SU-DHL-6 (cell line): ENCODE measurements at regions not wholly inside any gene's neighbourhood (a gene's known extent, or its start where the extent isn't known, plus 50 kb on each side); places are given as distances from the start of the nearest gene placed in this dataset.

ENCODE experiments used
- H2AFZ ChIP-seq: fragments of 200-600 bp; sonication (generic); 2 replicates; pipeline ENCODE4 v1.6.1; 2014; ENCODE audit warnings: low read depth, mild to moderate bottlenecking, moderate library complexity, mixed read lengths, antibody characterized with exemption, low read length; ENCODE audit not compliant: severe bottlenecking
- H3F3A ChIP-seq: fragments of 200-600 bp; shearing (Covaris generic); 2 replicates; pipeline ENCODE4 v1.6.0; 2016; ENCODE audit warnings: antibody characterized with exemption, mild to moderate bottlenecking; ENCODE audit not compliant: insufficient read depth
- H3K27ac ChIP-seq: fragments of 200-600 bp; sonication (generic); 2 replicates; pipeline ENCODE4 v1.5.1; 2016; ENCODE audit warnings: low read depth, mild to moderate bottlenecking, low read length, moderate library complexity, mixed read lengths
- H3K27me3 ChIP-seq: fragments of 200-600 bp; sonication (generic), shearing (Covaris generic); 2 replicates; pipeline ENCODE4 v1.6.0; 2014; ENCODE audit warnings: mild to moderate bottlenecking, low read length
- H3K36me3 ChIP-seq: fragments of 200-600 bp; sonication (generic); 2 replicates; pipeline ENCODE4 v1.6.1; 2014; ENCODE audit warnings: mild to moderate bottlenecking, low read length, mixed read lengths
- H3K4me2 ChIP-seq: fragments of 300-600, 200-600 bp; shearing (Covaris generic), sonication (generic); 2 replicates; pipeline ENCODE4 v1.6.0; 2014; ENCODE audit warnings: low read length, low read depth, mild to moderate bottlenecking; ENCODE audit not compliant: poor library complexity, severe bottlenecking
- H3K4me3 ChIP-seq: fragments of 200-600 bp; sonication (generic); 2 replicates; pipeline ENCODE4 v1.5.1; 2014; ENCODE audit warnings: antibody characterized with exemption, low read length, mild to moderate bottlenecking, mixed read lengths; ENCODE audit not compliant: insufficient read depth, poor library complexity, severe bottlenecking
- H3K79me2 ChIP-seq: fragments of 200-600 bp; sonication (generic); 2 replicates; pipeline ENCODE4 v1.6.1; 2014; ENCODE audit warnings: mild to moderate bottlenecking, low read length, moderate library complexity; ENCODE audit not compliant: insufficient read depth
- H3K9ac ChIP-seq: fragments of 200-600 bp; sonication (generic); 2 replicates; pipeline ENCODE4 v1.7.0; 2014; ENCODE audit warnings: mild to moderate bottlenecking, low read length
- H3K9me2 ChIP-seq: fragments of 200-600 bp; sonication (generic); replicated peaks from 2 replicates; pipeline ENCODE4 v1.6.1; 2014; ENCODE audit warnings: low read length; ENCODE audit not compliant: insufficient read depth
- H3K9me3 ChIP-seq: fragments of 200-600 bp; sonication (generic); 2 replicates; pipeline ENCODE4 v1.6.1; 2014; ENCODE audit warnings: low read length, mixed read lengths; ENCODE audit not compliant: insufficient read depth
- H4K20me1 ChIP-seq: fragments of 200-600 bp; sonication (generic); 2 replicates; pipeline ENCODE4 v1.6.1; 2014; ENCODE audit warnings: low read depth, mild to moderate bottlenecking, antibody characterized with exemption, low read length, moderate library complexity, mixed read lengths
- EZH2phosphoT487 ChIP-seq: fragments of 200-600 bp; sonication (generic), shearing (Covaris generic); conservative IDR thresholded peaks from 2 replicates; pipeline ENCODE4 v1.6.1; 2018; ENCODE audit warnings: mild to moderate bottlenecking, antibody characterized with exemption, low read length, moderate library complexity, mixed read lengths
- TF ChIP-seq, protein P1 (sequence below): fragments of 200-600 bp; sonication (generic); IDR thresholded peaks from one replicate; pipeline ENCODE4 v1.5.1; 2017; ENCODE audit warnings: antibody characterized with exemption, mild to moderate bottlenecking, low read length, moderate library complexity; ENCODE audit not compliant: insufficient read depth, poor library complexity, severe bottlenecking

- no peaks in the 10 kb centered on the region for H3K27me3 ChIP-seq
- no peaks in the 10 kb centered on the region for H3F3A ChIP-seq
- no peaks in the 10 kb centered on the region for H3K9me2 ChIP-seq
- H3K79me2 ChIP-seq = no peaks in the 10 kb centered on the region
- H4K20me1 ChIP-seq = no peaks in the 10 kb centered on the region
- H3K4me3 ChIP-seq = no peak overlapping the region
- H3K36me3 ChIP-seq = no peaks in the 10 kb centered on the region
- H3K4me2 ChIP-seq = no peak overlapping the region
- H2AFZ ChIP-seq = no peak overlapping the region
- TF ChIP-seq, protein P1, sequence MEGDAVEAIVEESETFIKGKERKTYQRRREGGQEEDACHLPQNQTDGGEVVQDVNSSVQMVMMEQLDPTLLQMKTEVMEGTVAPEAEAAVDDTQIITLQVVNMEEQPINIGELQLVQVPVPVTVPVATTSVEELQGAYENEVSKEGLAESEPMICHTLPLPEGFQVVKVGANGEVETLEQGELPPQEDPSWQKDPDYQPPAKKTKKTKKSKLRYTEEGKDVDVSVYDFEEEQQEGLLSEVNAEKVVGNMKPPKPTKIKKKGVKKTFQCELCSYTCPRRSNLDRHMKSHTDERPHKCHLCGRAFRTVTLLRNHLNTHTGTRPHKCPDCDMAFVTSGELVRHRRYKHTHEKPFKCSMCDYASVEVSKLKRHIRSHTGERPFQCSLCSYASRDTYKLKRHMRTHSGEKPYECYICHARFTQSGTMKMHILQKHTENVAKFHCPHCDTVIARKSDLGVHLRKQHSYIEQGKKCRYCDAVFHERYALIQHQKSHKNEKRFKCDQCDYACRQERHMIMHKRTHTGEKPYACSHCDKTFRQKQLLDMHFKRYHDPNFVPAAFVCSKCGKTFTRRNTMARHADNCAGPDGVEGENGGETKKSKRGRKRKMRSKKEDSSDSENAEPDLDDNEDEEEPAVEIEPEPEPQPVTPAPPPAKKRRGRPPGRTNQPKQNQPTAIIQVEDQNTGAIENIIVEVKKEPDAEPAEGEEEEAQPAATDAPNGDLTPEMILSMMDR = no peak
- TF ChIP-seq EZH2phosphoT487 = no peak
- H3K9me3 ChIP-seq = no peaks in the 10 kb centered on the region
- H3K9ac ChIP-seq = no peak overlapping the region
- H3K27ac ChIP-seq = no peak overlapping the region
Measured at GRCh38 chr6:112480553-112480952, 133.4 kb downstream of the RFPL4B start.

GRCh38 chr6:112481211-112481610, 134.1 kb downstream of the RFPL4B start:
- no peak overlapping the region for H3K9ac ChIP-seq
- no peak overlapping the region for H3K4me2 ChIP-seq

DNA sequence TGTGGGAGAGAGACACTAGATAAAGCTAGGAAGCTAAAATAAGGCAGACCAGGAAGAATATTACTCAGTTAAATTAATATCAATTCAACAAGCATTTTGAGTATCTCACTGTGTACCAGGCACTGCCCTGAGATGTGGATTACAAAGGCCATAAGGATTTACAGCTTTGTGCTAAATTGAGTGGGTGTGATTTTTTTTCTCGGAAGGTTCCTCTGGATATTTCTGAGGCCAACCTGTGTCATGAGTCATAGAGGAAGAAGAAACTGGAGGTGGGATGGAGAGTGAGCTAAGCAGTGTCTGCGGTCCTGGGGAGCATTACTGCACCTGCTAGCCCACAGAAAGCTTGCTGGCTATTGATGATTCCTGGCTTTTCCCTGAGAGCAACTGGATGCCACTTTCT, 135.2 kb downstream of the RFPL4B start:
- Histone ChIP-seq H3K27me3 (no peaks in the 10 kb centered on the region), H4K20me1 (no peaks in the 10 kb centered on the region; the same call in 1 of the 2 replicates), H3K9ac (no peak overlapping the region), H3K4me2 (no peak overlapping the region), H3K4me3 (no peak overlapping the region), H3K9me2 (no peaks in the 10 kb centered on the region), H2AFZ (no peak overlapping the region), H3K79me2 (no peaks in the 10 kb centered on the region), H3K27ac (no peak overlapping the region), H3K36me3 (no peaks in the 10 kb centered on the region), H3K9me3 (no peaks in the 10 kb centered on the region), H3F3A (no peaks in the 10 kb centered on the region)
- TF ChIP-seq EZH2phosphoT487 = no peak
- TF ChIP-seq, protein P1 = no peak

More at GRCh38 chr6:112481211-112481610, 134.1 kb downstream of the RFPL4B start:
- H2AFZ ChIP-seq = no peak overlapping the region
- no peaks in the 10 kb centered on the region for H3K9me2 ChIP-seq
- H3K36me3 ChIP-seq = no peaks in the 10 kb centered on the region
- H3F3A ChIP-seq = no peaks in the 10 kb centered on the region
- TF ChIP-seq, protein P1 = no peak
- no peak for TF ChIP-seq EZH2phosphoT487
- no peak overlapping the region for H3K4me3 ChIP-seq
- no peaks in the 10 kb centered on the region for H3K9me3 ChIP-seq
- no peak overlapping the region for H3K27ac ChIP-seq
- H4K20me1 ChIP-seq = no peaks in the 10 kb centered on the region; the same call in 1 of the 2 replicates
- H3K79me2 ChIP-seq = no peaks in the 10 kb centered on the region
- H3K27me3 ChIP-seq = no peaks in the 10 kb centered on the region
